ENCODE measurements at regions not wholly inside any gene's neighbourhood (a gene's known extent, or its start where the extent isn't known, plus 50 kb on each side); places are given as distances from the start of the nearest gene placed in this dataset.

DNA sequence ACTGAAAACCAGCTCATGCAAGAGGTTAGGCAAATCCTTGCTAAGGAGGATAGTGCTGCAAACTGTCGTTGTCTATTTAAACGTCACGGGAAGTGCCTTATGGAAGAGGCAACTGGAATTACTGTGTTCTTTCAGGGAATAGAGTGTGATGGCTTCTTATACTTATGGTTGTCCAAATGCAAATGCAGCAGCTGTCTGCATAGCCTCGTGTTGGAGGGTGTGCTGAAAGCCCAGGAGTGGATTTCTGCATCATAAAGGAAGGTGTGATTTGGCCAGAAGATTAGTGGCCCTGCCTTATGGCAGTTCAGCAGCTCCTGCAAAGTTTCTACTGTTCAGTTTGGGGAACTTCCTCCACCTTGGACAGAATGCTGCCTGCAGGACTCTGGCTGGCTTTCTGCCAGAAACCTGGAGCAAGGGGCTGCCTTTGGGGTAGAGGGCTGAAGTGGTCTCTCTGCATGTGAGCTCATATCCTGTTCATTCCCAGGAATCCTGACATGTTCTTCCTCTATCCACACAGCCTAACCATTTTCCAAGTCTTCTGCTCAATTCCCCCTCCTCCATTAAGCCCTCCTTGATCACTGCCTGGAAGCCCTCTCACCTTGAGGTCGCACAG is 321.2 kb upstream of the CXCR4 start:
- peaks cover 0 to 20% (median 15%) of the 10 kb centered on the region in 5 donors for H3K27me3 Mint-ChIP-seq
- no peaks in the 10 kb centered on the region for H3K36me3 ChIP-seq (ENCODE audit: control insufficient read depth in 2 of 3, insufficient read depth in 3 of 3, low read length in 3 of 3)
- no peaks in the 10 kb centered on the region for H3K4me1 Mint-ChIP-seq
- H3K27ac Mint-ChIP-seq: no peak overlapping the region
- no peaks in the 10 kb centered on the region for H3K9me3 Mint-ChIP-seq
- ChIA-PET POLR2A (no interaction called here), CTCF (interaction anchor here (0.6 kb wide), 1 partner anchor 349 kb away, joined by 3 read pairs; no protein-coding TSS in a partner anchor)
- H3K9me3 ChIP-seq (ENCODE audit: control insufficient read depth in 2 of 3, low read length in 3 of 3): no peaks in the 10 kb centered on the region
- intact Hi-C loops (cut with micrococcal nuclease): no loop called here
- no peaks in the 10 kb centered on the region for H3K27me3 ChIP-seq (ENCODE audit: control insufficient read depth in 2 of 2, insufficient read depth in 2 of 2, low read length in 2 of 2)
- no peak for ATAC-seq
- DNase-seq: no peak
- no peak overlapping the region for H3K4me3 ChIP-seq (ENCODE audit: low read length)
- H3K4me3 Mint-ChIP-seq: no peak overlapping the region
- H3K27ac ChIP-seq (ENCODE audit: low read depth, low read length): no peak overlapping the region
- no peaks in the 10 kb centered on the region for H3K4me1 ChIP-seq (ENCODE audit: control insufficient read depth in 2 of 2, insufficient read depth in 2 of 2, low read length in 2 of 2)
- no peaks in the 10 kb centered on the region for H3K36me3 Mint-ChIP-seq

GRCh38 chr2:136437461-136437860 is 319.5 kb upstream of the CXCR4 start:
- no peak overlapping the region for H3K4me3 Mint-ChIP-seq
- POLR2A ChIA-PET: no interaction called here
- no peaks in the 10 kb centered on the region for H3K36me3 Mint-ChIP-seq

GRCh38 chr2:136436936-136437335 is 319.0 kb upstream of the CXCR4 start:
- H3K27ac Mint-ChIP-seq: no peak overlapping the region
- POLR2A ChIA-PET: no interaction called here
- no peaks in the 10 kb centered on the region for H3K4me1 Mint-ChIP-seq
- no peaks in the 10 kb centered on the region for H3K36me3 ChIP-seq (ENCODE audit: control insufficient read depth in 2 of 3, insufficient read depth in 3 of 3, low read length in 3 of 3)
- H3K4me3 Mint-ChIP-seq: no peak overlapping the region
- no peak for ATAC-seq
- H3K9me3 ChIP-seq (ENCODE audit: control insufficient read depth in 2 of 3, low read length in 3 of 3): no peaks in the 10 kb centered on the region
- H3K9me3 Mint-ChIP-seq: no peaks in the 10 kb centered on the region
- H3K4me3 ChIP-seq (ENCODE audit: low read length): no peak overlapping the region
- CTCF ChIA-PET: no interaction called here
- H3K27me3 Mint-ChIP-seq: peaks cover 0 to 17% (median 14%) of the 10 kb centered on the region in 5 donors
- DNase-seq: no peak
- H3K27ac ChIP-seq (ENCODE audit: low read depth, low read length): no peak overlapping the region
- H3K36me3 Mint-ChIP-seq: no peaks in the 10 kb centered on the region
- H3K27me3 ChIP-seq (ENCODE audit: control insufficient read depth in 2 of 2, insufficient read depth in 2 of 2, low read length in 2 of 2): no peaks in the 10 kb centered on the region
- intact Hi-C loops (cut with micrococcal nuclease): no loop called here
- H3K4me1 ChIP-seq (ENCODE audit: control insufficient read depth in 2 of 2, insufficient read depth in 2 of 2, low read length in 2 of 2): no peaks in the 10 kb centered on the region

More at GRCh38 chr2:136437461-136437860, 319.5 kb upstream of the CXCR4 start:
- DNase-seq: no peak
- Histone ChIP-seq H3K4me1 (ENCODE audit: control insufficient read depth in 2 of 2, insufficient read depth in 2 of 2, low read length in 2 of 2) (no peaks in the 10 kb centered on the region), H3K27ac (ENCODE audit: low read depth, low read length) (no peak overlapping the region), H3K4me3 (ENCODE audit: low read length) (no peak overlapping the region), H3K9me3 (ENCODE audit: control insufficient read depth in 2 of 3, low read length in 3 of 3) (no peaks in the 10 kb centered on the region), H3K27me3 (ENCODE audit: control insufficient read depth in 2 of 2, insufficient read depth in 2 of 2, low read length in 2 of 2) (no peaks in the 10 kb centered on the region), H3K36me3 (ENCODE audit: control insufficient read depth in 2 of 3, insufficient read depth in 3 of 3, low read length in 3 of 3) (no peaks in the 10 kb centered on the region)
- intact Hi-C loops (cut with micrococcal nuclease): no loop called here
- Mint-ChIP-seq H3K27ac (no peak overlapping the region), H3K9me3 (no peaks in the 10 kb centered on the region), H3K27me3 (peaks cover 0 to 20% (median 14%) of the 10 kb centered on the region in 5 donors), H3K4me1 (no peaks in the 10 kb centered on the region)
- CTCF ChIA-PET: no interaction called here
- ATAC-seq: no peak

- Histone ChIP-seq H3K9me3 (ENCODE audit: control insufficient read depth in 2 of 3, low read length in 3 of 3) (no peaks in the 10 kb centered on the region), H3K27me3 (ENCODE audit: control insufficient read depth in 2 of 2, insufficient read depth in 2 of 2, low read length in 2 of 2) (no peaks in the 10 kb centered on the region), H3K4me3 (ENCODE audit: low read length) (no peak overlapping the region), H3K27ac (ENCODE audit: low read depth, low read length) (no peak overlapping the region), H3K4me1 (ENCODE audit: control insufficient read depth in 2 of 2, insufficient read depth in 2 of 2, low read length in 2 of 2) (no peaks in the 10 kb centered on the region), H3K36me3 (ENCODE audit: control insufficient read depth in 2 of 3, insufficient read depth in 3 of 3, low read length in 3 of 3) (no peaks in the 10 kb centered on the region)
- ChIA-PET POLR2A (interaction anchor here (0.6 kb wide), 1 partner anchor 12 kb away, joined by 3 read pairs; no protein-coding TSS in a partner anchor), CTCF (interaction anchor here (2.2 kb wide), 1 partner anchor 11 kb away, joined by 8 read pairs; no protein-coding TSS in a partner anchor)
- Mint-ChIP-seq H3K27ac (no peak overlapping the region), H3K4me3 (no peak overlapping the region), H3K4me1 (no peaks in the 10 kb centered on the region), H3K9me3 (no peaks in the 10 kb centered on the region), H3K36me3 (no peaks in the 10 kb centered on the region), H3K27me3 (peaks cover 0 to 12% (median 3%) of the 10 kb centered on the region in 5 donors)
- ATAC-seq: no peak
- intact Hi-C loops (cut with micrococcal nuclease): no loop called here
- no peak for DNase-seq
These were observed 316.3 kb upstream of the CXCR4 start for GRCh38 chr2:136434251-136434715.

DNA sequence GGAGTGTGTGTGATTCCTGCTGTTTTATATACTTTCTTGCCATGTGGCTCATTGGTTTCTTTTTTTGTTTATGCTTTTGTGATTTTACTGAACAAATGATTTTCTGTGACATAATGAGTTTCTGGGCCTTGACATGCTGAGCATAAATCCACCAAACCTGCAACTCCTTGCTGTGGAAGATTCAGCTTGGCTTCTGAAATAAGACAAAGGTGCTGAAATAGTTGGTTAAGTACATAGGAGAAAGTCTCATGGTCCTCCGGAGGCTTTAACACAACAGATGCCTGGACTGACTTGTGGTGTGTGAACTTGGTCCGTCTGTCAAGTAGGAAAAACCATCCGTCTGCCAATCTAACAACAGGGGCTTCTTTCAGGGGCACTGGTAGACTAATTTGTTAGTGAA is 315.3 kb upstream of the CXCR4 start:
- Histone ChIP-seq H3K27me3 (ENCODE audit: control insufficient read depth in 2 of 2, insufficient read depth in 2 of 2, low read length in 2 of 2) (no peaks in the 10 kb centered on the region), H3K4me3 (ENCODE audit: low read length) (no peak overlapping the region), H3K27ac (ENCODE audit: low read depth, low read length) (no peak overlapping the region), H3K36me3 (ENCODE audit: control insufficient read depth in 2 of 3, insufficient read depth in 3 of 3, low read length in 3 of 3) (no peaks in the 10 kb centered on the region), H3K9me3 (ENCODE audit: control insufficient read depth in 2 of 3, low read length in 3 of 3) (no peaks in the 10 kb centered on the region), H3K4me1 (ENCODE audit: control insufficient read depth in 2 of 2, insufficient read depth in 2 of 2, low read length in 2 of 2) (no peaks in the 10 kb centered on the region)
- Mint-ChIP-seq H3K36me3 (no peaks in the 10 kb centered on the region), H3K4me1 (no peaks in the 10 kb centered on the region), H3K27me3 (peaks cover 0 to 14% (median 3%) of the 10 kb centered on the region in 5 donors), H3K4me3 (no peak overlapping the region), H3K27ac (no peak overlapping the region), H3K9me3 (no peaks in the 10 kb centered on the region)
- ATAC-seq: no peak
- intact Hi-C loops (cut with micrococcal nuclease): no loop called here
- no peak for DNase-seq
- POLR2A ChIA-PET: no interaction called here
- CTCF ChIA-PET: interaction anchor here (2.2 kb wide), 1 partner anchor 10 kb away, joined by 8 read pairs; no protein-coding TSS in a partner anchor

- H3K4me1 Mint-ChIP-seq: peaks cover 12 to 24% (median 15%) of the 10 kb centered on the region in 7 donors
- H3K9me3 ChIP-seq (ENCODE audit: control insufficient read depth in 2 of 3, low read length in 3 of 3): no peaks in the 10 kb centered on the region
- no peak overlapping the region for H3K27ac ChIP-seq (ENCODE audit: low read depth, low read length)
- CTCF ChIA-PET: interaction anchor here (0.7 to 1.7 kb wide), 6 partner anchors 9 to 1420 kb away, joined by 3 to 8 read pairs (median 3); no protein-coding TSS in a partner anchor
- H3K4me1 ChIP-seq (ENCODE audit: control insufficient read depth in 2 of 2, insufficient read depth in 2 of 2, low read length in 2 of 2): peaks cover 4 to 9% of the 10 kb centered on the region in 2 donors
- peaks cover 18 to 53% (median 29%) of the 10 kb centered on the region in 5 donors for H3K27me3 Mint-ChIP-seq
- ATAC-seq: peak; percentile 45
- H3K4me3 ChIP-seq (ENCODE audit: low read length): peak overlapping the region; percentile 59
- H3K9me3 Mint-ChIP-seq: no peaks in the 10 kb centered on the region
- H3K36me3 Mint-ChIP-seq: no peaks in the 10 kb centered on the region
- H3K4me3 Mint-ChIP-seq: peak overlapping the region; percentile 77 to 92 (median 86)
- no peaks in the 10 kb centered on the region for H3K27me3 ChIP-seq (ENCODE audit: control insufficient read depth in 2 of 2, insufficient read depth in 2 of 2, low read length in 2 of 2)
- intact Hi-C loops (cut with micrococcal nuclease): loop anchor here (5.0 kb wide), 1 partner anchor 313 kb away; no protein-coding TSS in a partner anchor
- POLR2A ChIA-PET: no interaction called here
- H3K36me3 ChIP-seq (ENCODE audit: control insufficient read depth in 2 of 3, insufficient read depth in 3 of 3, low read length in 3 of 3): no peaks in the 10 kb centered on the region
- H3K27ac Mint-ChIP-seq: peak overlapping the region in 3 of 9 donors; percentile 14 to 34 (median 21)
- peak in 6 of 9 donors; percentile 6 to 28 (median 24) for DNase-seq
These were observed 306.2 kb upstream of the CXCR4 start for GRCh38 chr2:136424112-136424511.

All from naive thymus-derived CD4-positive, alpha-beta T cell (primary cell).